ENCODE measurements at regions not wholly inside any gene's neighbourhood (a gene's known extent, or its start where the extent isn't known, plus 50 kb on each side); places are given as distances from the start of the nearest gene placed in this dataset.
"Not testable (repeated sequence)": the region's sequence is repeated elsewhere in the genome, so short reads cannot be mapped to it uniquely, and the experiment has no call there.

DNA sequence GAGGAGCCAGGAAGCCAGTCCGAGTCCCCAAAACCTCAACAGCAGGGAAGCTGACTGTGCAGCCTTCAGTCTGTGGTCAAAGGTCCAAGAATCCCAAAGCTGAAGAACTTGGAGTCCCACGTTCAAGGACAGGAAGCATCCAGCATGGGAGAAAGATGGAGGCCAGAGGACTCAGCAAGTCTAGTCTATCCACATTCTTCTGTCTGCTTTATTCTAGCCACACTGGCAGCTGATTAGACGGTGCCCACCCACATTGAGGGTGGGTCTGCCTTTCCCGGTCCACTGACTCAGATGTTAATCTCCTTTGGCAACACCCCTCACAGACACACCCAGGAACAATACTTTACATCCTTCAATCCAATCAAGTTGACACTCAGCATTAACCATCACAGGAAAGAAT is 456.5 kb upstream of the TMEM132C start:
- H3K36me3 ChIP-seq (ENCODE audit: control insufficient read depth in 2 of 4, insufficient read depth in 4 of 4, low read length in 3 of 4): not testable (repeated sequence)

More for the DNA sequence above, 456.5 kb upstream of the TMEM132C start:
- H4K91ac ChIP-seq (replicated peaks; ENCODE audit: insufficient read length, low read length); H3K79me1 ChIP-seq (ENCODE audit: low read depth, low read length); H2BK20ac ChIP-seq (ENCODE audit: low read length); H2BK5ac ChIP-seq (ENCODE audit: low read depth, low read length); H3K23ac ChIP-seq (ENCODE audit: insufficient read length); H2AK5ac ChIP-seq (ENCODE audit: low read depth, low read length); H3K4me1 ChIP-seq (replicated peaks in 1 of 4; ENCODE audit: control insufficient read depth in 3 of 4, insufficient read depth in 4 of 4, low read length in 3 of 4); H2BK15ac ChIP-seq (ENCODE audit: low read length); H3K27ac ChIP-seq (ENCODE audit: low read depth, low read length); POLR2A ChIA-PET (ENCODE audit: partially characterized antibody); H3K4me2 ChIP-seq (ENCODE audit: insufficient read depth in 1 of 2, low read depth in 2 of 2, low read length in 2 of 2); H2BK12ac ChIP-seq (ENCODE audit: low read depth, low read length); H3K27me3 ChIP-seq (replicated peaks in 1 of 4; ENCODE audit: control insufficient read depth in 3 of 4, extremely low read depth in 1 of 4, insufficient read depth in 3 of 4, low read length in 3 of 4); DNase-seq (ENCODE audit: low read depth in 1 of 2, low spot score in 2 of 2); H2AFZ ChIP-seq (ENCODE audit: low read length); H3K18ac ChIP-seq (ENCODE audit: extremely low read depth, low read length); H3K56ac ChIP-seq (replicated peaks; ENCODE audit: insufficient read length, low read depth, low read length); H3K14ac ChIP-seq (ENCODE audit: insufficient read length); FAIRE-seq; H3K79me2 ChIP-seq (ENCODE audit: control insufficient read depth in 1 of 2, insufficient read depth in 2 of 2, low read length in 2 of 2); H3K9ac ChIP-seq (replicated peaks in 1 of 4; ENCODE audit: extremely low read depth in 1 of 4, low read depth in 3 of 4, low read length in 3 of 4); H3K4me3 ChIP-seq (ENCODE audit: extremely low read depth in 1 of 4, insufficient read depth in 2 of 4, low read depth in 3 of 4, low read length in 4 of 4); H4K5ac ChIP-seq (ENCODE audit: insufficient read length, low read depth, low read length); H3K23me2 ChIP-seq (ENCODE audit: low read depth, low read length); H3K9me3 ChIP-seq (ENCODE audit: insufficient read depth in 2 of 2, low read depth in 1 of 2, low read length in 1 of 2); H3K4ac ChIP-seq (replicated peaks; ENCODE audit: insufficient read length, low read depth, low read length); H2BK120ac ChIP-seq (replicated peaks; ENCODE audit: low read depth, low read length); H4K20me1 ChIP-seq (replicated peaks in 1 of 2; ENCODE audit: control insufficient read depth in 1 of 2, insufficient read depth in 2 of 2, low read length in 2 of 2); H4K8ac ChIP-seq (ENCODE audit: extremely low read depth, insufficient read depth, low read length): not testable (repeated sequence)
- 88% methylated on average over 4 of the region's 4 CpGs; no CpG with 5 or more reads in 1 of the 2 experiments for WGBS, 2 experiments (ENCODE audit: extremely low coverage in 1 of 2, insufficient coverage in 1 of 2, insufficient read length in 1 of 2, insufficient replicate concordance in 2 of 2, low coverage in 1 of 2, low lambda C conversion rate in 2 of 2, missing lambda C conversion rate in 1 of 2)
- CTCF ChIA-PET (ENCODE audit: partially characterized antibody): interaction anchor here (1.0 to 1.4 kb wide), 2 partner anchors 78 to 116 kb away, joined by 3 read pairs; no protein-coding TSS in a partner anchor
